ENCODE measurements at regions not wholly inside any gene's neighbourhood (a gene's known extent, or its start where the extent isn't known, plus 50 kb on each side); places are given as distances from the start of the nearest gene placed in this dataset.

- no peak for DNase-seq
Observed at GRCh38 chr14:94682061-94682516, 69.9 kb downstream of the SERPINA3 start.

- DNase-seq = peak; percentile 31
Observed at GRCh38 chr14:94681300-94682060, 69.3 kb downstream of the SERPINA3 start.

GRCh38 chr14:94680862-94681288, 68.7 kb downstream of the SERPINA3 start:
- no peak for DNase-seq

- no peak for DNase-seq
Observed at GRCh38 chr14:94679937-94680861, 68.0 kb downstream of the SERPINA3 start.

- DNase-seq = no peak
Observed at GRCh38 chr14:94679106-94679810, 67.1 kb downstream of the SERPINA3 start.

GRCh38 chr14:94677747-94678146, 65.6 kb downstream of the SERPINA3 start:
- DNase-seq = no peak

GRCh38 chr14:94677213-94677612, 65.0 kb downstream of the SERPINA3 start:
- no peak for DNase-seq

GRCh38 chr14:94676495-94677185, 64.4 kb downstream of the SERPINA3 start:
- no peak for DNase-seq

GRCh38 chr14:94675036-94675435, 62.8 kb downstream of the SERPINA3 start:
- no peak for DNase-seq

- no peak for DNase-seq
Observed at GRCh38 chr14:94673781-94674231, 61.6 kb downstream of the SERPINA3 start.

Data from NCI-H69 (cell line).